ENCODE measurements at regions not wholly inside any gene's neighbourhood (a gene's known extent, or its start where the extent isn't known, plus 50 kb on each side); places are given as distances from the start of the nearest gene placed in this dataset.
A peak's percentile ranks its signal among the peaks of the same experiment; 100 is the strongest.

- peaks cover 10% of the 10 kb centered on the region for H3K4me1 ChIP-seq (ENCODE audit: insufficient read depth, poor library complexity, severe bottlenecking)
- no peak for TF ChIP-seq CTCF (IDR thresholded peaks at IDR 0.05; ENCODE audit: poor library complexity, severe bottlenecking)
- ATAC-seq (ENCODE audit: low read depth): peak; percentile 36; the same call in 1 of the 3 replicates
Observed at GRCh38 chr2:12448846-12449505, 267.8 kb upstream of the TRIB2 start.

GRCh38 chr2:12451726-12452125 lies 265.0 kb upstream of the TRIB2 start:
- Histone ChIP-seq H3K4me1 (ENCODE audit: insufficient read depth, poor library complexity, severe bottlenecking) (peaks cover 20% of the 10 kb centered on the region), H3K9me3 (ENCODE audit: severe bottlenecking) (no peaks in the 10 kb centered on the region), H3K4me3 (ENCODE audit: severe bottlenecking) (no peak overlapping the region), H3K27ac (ENCODE audit: poor library complexity, severe bottlenecking) (no peak overlapping the region), H3K36me3 (ENCODE audit: low read depth) (no peaks in the 10 kb centered on the region), H3K27me3 (ENCODE audit: insufficient read depth, poor library complexity, severe bottlenecking) (no peaks in the 10 kb centered on the region)
- TF ChIP-seq CTCF (IDR thresholded peaks at IDR 0.05; ENCODE audit: poor library complexity, severe bottlenecking): no peak
- DNase-seq (ENCODE audit: low spot score): no peak
- no peak for ATAC-seq (ENCODE audit: low read depth)

More at GRCh38 chr2:12448846-12449505, 267.8 kb upstream of the TRIB2 start:
- Histone ChIP-seq H3K27ac (ENCODE audit: poor library complexity, severe bottlenecking) (no peak overlapping the region), H3K4me3 (ENCODE audit: severe bottlenecking) (no peak overlapping the region), H3K27me3 (ENCODE audit: insufficient read depth, poor library complexity, severe bottlenecking) (no peaks in the 10 kb centered on the region), H3K9me3 (ENCODE audit: severe bottlenecking) (no peaks in the 10 kb centered on the region), H3K36me3 (ENCODE audit: low read depth) (no peaks in the 10 kb centered on the region)
- no peak for DNase-seq (ENCODE audit: low spot score)

GRCh38 chr2:12452185-12452584 lies 264.6 kb upstream of the TRIB2 start:
- ATAC-seq (ENCODE audit: low read depth): no peak

GRCh38 chr2:12453731-12454130 lies 263.0 kb upstream of the TRIB2 start:
- no peak overlapping the region for H3K27ac ChIP-seq (ENCODE audit: poor library complexity, severe bottlenecking)
- H3K4me1 ChIP-seq (ENCODE audit: insufficient read depth, poor library complexity, severe bottlenecking): peaks cover 31% of the 10 kb centered on the region
- ATAC-seq (ENCODE audit: low read depth) (no peak), DNase-seq (ENCODE audit: low spot score) (no peak)
- no peak for TF ChIP-seq CTCF (IDR thresholded peaks at IDR 0.05; ENCODE audit: poor library complexity, severe bottlenecking)
- no peaks in the 10 kb centered on the region for H3K27me3 ChIP-seq (ENCODE audit: insufficient read depth, poor library complexity, severe bottlenecking)
- H3K36me3 ChIP-seq (ENCODE audit: low read depth): no peaks in the 10 kb centered on the region
- no peaks in the 10 kb centered on the region for H3K9me3 ChIP-seq (ENCODE audit: severe bottlenecking)
- no peak overlapping the region for H3K4me3 ChIP-seq (ENCODE audit: severe bottlenecking)

More at GRCh38 chr2:12452185-12452584, 264.6 kb upstream of the TRIB2 start:
- Histone ChIP-seq H3K36me3 (ENCODE audit: low read depth) (no peaks in the 10 kb centered on the region), H3K4me3 (ENCODE audit: severe bottlenecking) (no peak overlapping the region), H3K9me3 (ENCODE audit: severe bottlenecking) (no peaks in the 10 kb centered on the region), H3K27ac (ENCODE audit: poor library complexity, severe bottlenecking) (no peak overlapping the region), H3K4me1 (ENCODE audit: insufficient read depth, poor library complexity, severe bottlenecking) (peaks cover 24% of the 10 kb centered on the region), H3K27me3 (ENCODE audit: insufficient read depth, poor library complexity, severe bottlenecking) (no peaks in the 10 kb centered on the region)
- TF ChIP-seq CTCF (IDR thresholded peaks at IDR 0.05; ENCODE audit: poor library complexity, severe bottlenecking): no peak
- DNase-seq (ENCODE audit: low spot score): no peak

- no peaks in the 10 kb centered on the region for H3K9me3 ChIP-seq (ENCODE audit: severe bottlenecking)
- DNase-seq (ENCODE audit: low spot score) (no peak), ATAC-seq (ENCODE audit: low read depth) (no peak)
- no peak overlapping the region for H3K4me3 ChIP-seq (ENCODE audit: severe bottlenecking)
- peaks cover 31% of the 10 kb centered on the region for H3K4me1 ChIP-seq (ENCODE audit: insufficient read depth, poor library complexity, severe bottlenecking)
- peak overlapping the region; percentile 64 for H3K27ac ChIP-seq (ENCODE audit: poor library complexity, severe bottlenecking)
- H3K36me3 ChIP-seq (ENCODE audit: low read depth): no peaks in the 10 kb centered on the region
- no peaks in the 10 kb centered on the region for H3K27me3 ChIP-seq (ENCODE audit: insufficient read depth, poor library complexity, severe bottlenecking)
- TF ChIP-seq CTCF (IDR thresholded peaks at IDR 0.05; ENCODE audit: poor library complexity, severe bottlenecking): no peak
Observed at GRCh38 chr2:12455661-12456060, 261.1 kb upstream of the TRIB2 start.
